ENCODE measurements at regions not wholly inside any gene's neighbourhood (a gene's known extent, or its start where the extent isn't known, plus 50 kb on each side); places are given as distances from the start of the nearest gene placed in this dataset.

DNA sequence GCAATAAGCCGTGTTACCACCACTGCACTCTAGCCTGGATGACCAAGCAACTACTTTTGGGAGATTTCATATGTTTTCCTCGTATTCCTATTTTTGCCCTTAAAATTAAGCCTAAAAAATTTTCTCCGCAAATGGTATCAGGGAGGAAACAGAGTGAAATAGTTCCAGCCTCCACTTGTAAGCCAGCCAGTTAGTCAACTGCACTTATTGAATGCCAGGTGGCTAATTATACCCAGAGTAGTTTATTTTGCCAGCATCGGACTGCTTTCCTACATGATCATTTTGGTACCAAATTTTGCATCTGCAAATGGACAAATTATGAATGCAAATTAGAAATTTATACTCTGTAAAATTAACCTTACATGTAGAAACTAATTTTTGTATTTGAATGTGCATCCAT lies 90.2 kb upstream of the ARHGAP28 start:
- H3K4me2 ChIP-seq (ENCODE audit: low read depth, low read length), result no peak overlapping the region
- WGBS (ENCODE audit: low lambda C conversion rate), result 9% methylated on average over 4 of the region's 4 CpGs

More for the DNA sequence above, 90.2 kb upstream of the ARHGAP28 start:
- CTCF ChIA-PET (ENCODE audit: low intra/inter-chr PET ratio, low total read pairs), result no interaction called here
- Histone ChIP-seq H3K4me1 (ENCODE audit: insufficient read depth, low read length) (no peaks in the 10 kb centered on the region), H3K27ac (ENCODE audit: extremely low read length, insufficient read depth, low read length) (no peak overlapping the region), H4K20me1 (ENCODE audit: insufficient read depth, low read length) (no peaks in the 10 kb centered on the region), H3K9me3 (ENCODE audit: low read length) (no peaks in the 10 kb centered on the region), H2AFZ (ENCODE audit: low read length) (no peak overlapping the region), H3K9ac (ENCODE audit: insufficient read depth, low read depth, low read length) (no peak overlapping the region), H3K4me3 (replicated peaks in 1 of 3; ENCODE audit: insufficient read depth in 1 of 3, low read depth in 2 of 3, low read length in 3 of 3) (no peak overlapping the region), H3K27me3 (ENCODE audit: control insufficient read depth in 1 of 2, insufficient read depth in 2 of 2, low read length in 2 of 2) (no peaks in the 10 kb centered on the region), H3K36me3 (replicated peaks in 1 of 2; ENCODE audit: control insufficient read depth in 1 of 2, insufficient read depth in 2 of 2, low read length in 2 of 2) (no peaks in the 10 kb centered on the region), H3K79me2 (ENCODE audit: insufficient read depth, low read length) (no peaks in the 10 kb centered on the region)
- TF ChIP-seq KAT2B (IDR thresholded peaks at IDR 0.05; ENCODE audit: borderline replicate concordance, low read depth, low read length), result no peak
- no peak for TF ChIP-seq TSC22D2 (CRISPR knock-in tag; IDR thresholded peaks at IDR 0.05; ENCODE audit: borderline replicate concordance)
- TF ChIP-seq ZIK1 (CRISPR knock-in tag; IDR thresholded peaks at IDR 0.05; ENCODE audit: borderline replicate concordance, low read depth), result no peak
- no peak for TF ChIP-seq ZNF552 (CRISPR knock-in tag; IDR thresholded peaks at IDR 0.05; ENCODE audit: borderline replicate concordance)
- TF ChIP-seq THYN1 (CRISPR knock-in tag; IDR thresholded peaks at IDR 0.05; ENCODE audit: borderline replicate concordance, low read depth), result no peak
- no peak for TF ChIP-seq MBNL3 (CRISPR knock-in tag; conservative IDR thresholded peaks at IDR 0.05)
- TF ChIP-seq NFRKB (IDR thresholded peaks at IDR 0.05), result no peak
- no peak for TF ChIP-seq GLI4 (CRISPR knock-in tag; IDR thresholded peaks at IDR 0.05; ENCODE audit: borderline replicate concordance)
- TF ChIP-seq RBAK (CRISPR knock-in tag; IDR thresholded peaks at IDR 0.05), result no peak
- TF ChIP-seq, protein P1, sequence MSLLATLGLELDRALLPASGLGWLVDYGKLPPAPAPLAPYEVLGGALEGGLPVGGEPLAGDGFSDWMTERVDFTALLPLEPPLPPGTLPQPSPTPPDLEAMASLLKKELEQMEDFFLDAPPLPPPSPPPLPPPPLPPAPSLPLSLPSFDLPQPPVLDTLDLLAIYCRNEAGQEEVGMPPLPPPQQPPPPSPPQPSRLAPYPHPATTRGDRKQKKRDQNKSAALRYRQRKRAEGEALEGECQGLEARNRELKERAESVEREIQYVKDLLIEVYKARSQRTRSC (CRISPR knock-in tag; IDR thresholded peaks at IDR 0.05; ENCODE audit: low read depth), result no peak
- TF ChIP-seq KLF12 (CRISPR knock-in tag; IDR thresholded peaks at IDR 0.05; ENCODE audit: borderline replicate concordance), result no peak
- TF ChIP-seq, protein P2, sequence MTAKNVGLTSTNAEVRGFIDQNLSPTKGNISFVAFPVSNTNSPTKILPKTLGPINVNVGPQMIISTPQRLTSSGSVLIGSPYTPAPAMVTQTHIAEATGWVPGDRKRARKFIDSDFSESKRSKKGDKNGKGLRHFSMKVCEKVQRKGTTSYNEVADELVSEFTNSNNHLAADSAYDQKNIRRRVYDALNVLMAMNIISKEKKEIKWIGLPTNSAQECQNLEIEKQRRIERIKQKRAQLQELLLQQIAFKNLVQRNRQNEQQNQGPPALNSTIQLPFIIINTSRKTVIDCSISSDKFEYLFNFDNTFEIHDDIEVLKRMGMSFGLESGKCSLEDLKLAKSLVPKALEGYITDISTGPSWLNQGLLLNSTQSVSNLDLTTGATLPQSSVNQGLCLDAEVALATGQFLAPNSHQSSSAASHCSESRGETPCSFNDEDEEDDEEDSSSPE (CRISPR knock-in tag; IDR thresholded peaks at IDR 0.05), result no peak
- no peak for TF ChIP-seq CREB1 (IDR thresholded peaks at IDR 0.05)
- TF ChIP-seq CREB1 (CRISPR knock-in tag; IDR thresholded peaks at IDR 0.05), result no peak
- TF ChIP-seq ZNF546 (CRISPR knock-in tag; conservative IDR thresholded peaks at IDR 0.05), result no peak
- in situ Hi-C loops (cut with HindIII; ENCODE audit: extremely low pct_ligation_motif_present, low pct_unique_long_range_greater_than_20kb), result no loop called here
- POLR2A ChIA-PET, result no interaction called here
- ATAC-seq (no peak), FAIRE-seq (no peak), DNase-seq (ENCODE audit: low spot score) (no peak)
- intact Hi-C loops (cut with micrococcal nuclease; ENCODE audit: unreplicated experiment), result no loop called here
- BruUV-seq (replicated peaks), result no TSS peak
